Right lung (tissue), 2 donors: ENCODE measurements at regions not wholly inside any gene's neighbourhood (a gene's known extent, or its start where the extent isn't known, plus 50 kb on each side); places are given as distances from the start of the nearest gene placed in this dataset.

Experiments used
- DNase-seq, 2 donors: peaks; one replicate each; pipeline ENCODE4 v3.0.0-alpha.2; 2013

DNA sequence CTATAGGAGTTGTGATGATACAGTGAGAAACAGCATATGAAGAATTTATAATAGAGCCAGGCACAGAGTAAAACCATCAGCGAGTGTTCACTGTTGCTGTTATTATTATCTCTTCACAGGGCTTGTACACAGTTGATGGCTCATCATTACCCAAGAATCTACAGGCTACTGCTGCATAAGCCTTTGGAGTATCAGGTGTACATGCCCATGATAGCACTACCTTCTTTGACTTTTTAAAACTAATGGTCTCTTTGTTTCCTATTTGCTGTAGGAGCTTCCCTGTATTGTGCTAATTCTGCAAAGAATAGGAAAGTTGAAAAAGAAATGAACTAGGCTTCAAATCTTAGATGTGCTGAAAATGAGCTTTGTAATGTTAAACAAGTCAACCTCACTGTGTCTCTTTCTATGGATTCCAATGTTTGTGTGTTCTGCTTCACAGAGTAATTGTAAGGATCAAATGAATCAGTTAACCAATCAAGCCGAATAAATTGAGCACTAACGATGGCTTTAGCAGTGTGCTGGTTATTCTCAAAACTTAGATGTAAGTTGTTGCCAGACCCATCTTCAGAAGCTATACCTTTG, 138.8 kb downstream of the TUSC7 start:
- no peak for DNase-seq

DNA sequence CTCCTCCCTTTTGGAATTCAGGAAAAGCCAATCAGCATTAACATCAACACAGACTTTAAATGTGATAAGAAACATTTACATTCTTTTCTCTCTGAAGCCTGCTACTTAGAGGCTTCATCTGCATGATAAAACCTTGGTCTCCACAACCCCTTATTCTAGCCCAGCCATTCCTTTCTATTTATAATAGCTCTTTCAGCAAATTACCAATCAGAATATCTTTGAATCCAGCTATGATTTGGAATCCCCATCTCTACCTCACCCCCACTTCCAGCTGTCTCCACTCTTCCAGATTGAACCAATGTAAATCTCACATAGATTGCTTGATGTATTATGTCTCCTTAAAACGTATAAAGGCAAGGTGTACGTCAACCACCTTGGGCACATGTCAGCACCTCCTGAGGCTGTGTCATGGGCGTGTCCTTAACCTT, 139.7 kb downstream of the TUSC7 start:
- DNase-seq = no peak

DNA sequence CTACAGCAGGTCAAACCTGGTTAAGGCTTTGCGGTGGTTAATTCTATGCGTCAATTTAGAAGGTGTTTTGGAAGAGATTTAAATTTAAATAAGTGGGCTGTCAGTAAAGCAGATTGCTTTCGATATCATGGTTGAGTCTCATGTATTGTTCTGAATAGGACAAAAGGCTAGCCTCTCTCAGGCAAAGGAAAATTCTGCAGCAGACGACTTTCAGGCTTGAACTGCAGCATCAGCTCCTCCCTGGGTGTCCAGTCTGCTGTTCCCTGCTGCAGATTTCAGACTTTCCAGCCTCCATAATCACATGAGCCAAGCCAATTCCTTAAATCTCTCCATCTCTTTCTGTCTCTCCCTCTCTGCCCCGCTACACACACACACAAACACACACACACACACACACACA, 143.2 kb downstream of the TUSC7 start:
- DNase-seq = no peak

DNA sequence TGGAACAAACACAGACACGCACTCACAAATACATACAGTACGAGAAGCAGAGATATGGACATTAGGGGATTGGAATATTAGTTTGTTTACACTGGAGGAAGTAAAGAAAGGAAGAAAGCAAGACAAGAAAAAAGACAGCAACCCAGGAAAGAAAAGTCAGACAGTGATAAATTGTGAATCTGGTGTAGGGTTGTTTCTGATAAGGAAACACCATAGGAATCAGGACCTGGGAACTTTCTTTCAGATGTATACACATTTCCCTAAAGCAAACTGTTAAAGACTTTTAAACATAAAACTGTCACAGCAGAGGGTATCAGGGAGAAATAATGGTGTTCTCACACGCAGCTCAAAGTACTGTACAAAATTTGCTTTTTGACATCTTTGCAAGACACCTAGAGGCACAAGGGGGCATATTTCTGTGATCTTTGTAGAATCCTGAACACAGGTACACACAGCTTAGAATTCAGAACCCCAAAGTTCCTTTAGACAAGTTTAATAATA, 153.7 kb downstream of the TUSC7 start:
- DNase-seq = no peak

DNA sequence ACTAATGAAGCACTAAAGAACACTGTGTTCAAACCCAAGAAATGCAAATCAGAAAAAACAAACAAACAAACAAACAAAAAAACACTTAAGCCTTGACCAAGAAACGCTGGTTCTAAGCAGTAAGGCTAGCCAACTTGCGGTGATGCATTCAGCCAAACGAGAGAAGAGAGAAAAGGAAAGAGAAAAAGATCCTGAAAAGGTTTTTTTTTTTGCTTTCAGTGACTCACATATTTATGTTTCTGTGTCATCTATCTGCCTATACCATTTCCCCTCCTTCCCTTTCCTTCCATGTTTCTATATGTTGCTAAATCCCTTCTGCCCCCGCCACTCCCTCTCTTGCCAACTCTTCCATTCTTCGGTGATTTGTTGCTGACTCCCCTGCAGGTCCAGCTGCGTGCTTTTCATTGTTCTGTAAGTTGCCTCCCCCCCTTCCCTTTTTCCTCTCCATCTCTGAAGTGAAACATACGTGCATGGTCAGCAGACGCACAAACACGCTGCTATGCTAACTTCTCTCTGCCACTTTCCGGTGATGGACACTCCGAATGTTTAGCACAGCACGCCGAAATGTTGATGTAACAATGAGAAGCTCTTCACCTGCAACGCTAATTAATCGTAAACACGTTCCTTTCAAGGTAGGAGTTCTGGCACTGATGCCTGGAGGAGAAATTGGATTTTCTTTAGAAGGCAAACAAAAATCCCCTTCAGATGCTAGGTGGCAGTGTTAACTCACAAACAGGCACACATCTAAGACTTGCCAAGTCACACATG, 154.4 kb downstream of the TUSC7 start:
- DNase-seq = peak; percentile 45 to 55

DNA sequence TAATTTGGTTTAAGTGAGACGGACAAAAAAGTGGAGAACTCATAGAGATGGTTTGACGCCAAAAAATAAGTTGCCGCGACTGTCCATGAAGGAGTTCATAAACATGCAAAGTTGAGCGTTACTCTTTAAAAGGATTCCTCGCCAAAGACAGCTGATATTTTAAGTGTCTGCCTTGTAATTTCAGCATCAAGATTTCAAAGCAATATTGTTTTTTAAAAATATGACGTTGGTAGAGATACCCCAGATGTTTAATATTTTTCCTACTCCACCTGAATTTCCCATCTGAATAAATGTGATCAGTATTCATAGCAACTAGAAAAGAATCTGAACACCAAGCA, 155.0 kb downstream of the TUSC7 start:
- DNase-seq = no peak

DNA sequence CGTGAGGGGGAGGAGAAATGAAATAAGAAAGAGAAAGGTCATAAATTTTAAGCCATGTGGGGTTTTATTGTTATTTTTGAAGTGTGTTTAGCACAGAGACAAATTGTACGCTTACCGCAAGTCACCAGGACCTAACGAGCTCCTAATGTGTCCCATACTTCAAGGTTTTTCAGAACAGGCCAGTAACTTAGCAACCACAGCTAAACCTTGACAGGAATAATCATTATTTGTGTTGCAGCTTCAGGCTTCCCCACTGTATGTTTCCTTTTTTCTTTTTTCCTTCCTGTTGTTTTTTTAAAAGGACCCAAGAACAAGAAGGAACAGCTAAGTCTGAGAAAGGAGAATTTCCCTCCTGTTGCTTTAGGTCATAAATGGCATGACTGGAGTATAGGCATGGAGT, 160.8 kb downstream of the TUSC7 start:
- no peak for DNase-seq

DNA sequence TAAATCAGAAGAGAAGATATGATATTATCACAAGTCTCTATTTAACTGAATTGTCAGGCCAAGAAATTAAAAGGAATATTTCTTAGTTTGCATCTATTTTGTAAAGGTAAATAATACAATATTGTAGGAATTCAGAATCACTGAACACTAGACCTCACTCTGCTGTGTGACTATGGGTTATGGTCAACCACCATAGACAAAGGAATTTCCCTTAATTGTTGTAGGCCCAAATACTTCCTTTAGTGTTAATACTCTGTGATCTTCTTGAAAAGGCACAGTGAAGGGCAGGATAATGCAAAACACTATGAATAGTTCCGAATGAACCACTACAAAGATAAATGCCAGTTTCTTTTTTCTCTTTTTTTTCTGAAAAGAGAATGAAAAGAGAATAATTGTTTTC, 162.3 kb downstream of the TUSC7 start:
- DNase-seq = no peak

DNA sequence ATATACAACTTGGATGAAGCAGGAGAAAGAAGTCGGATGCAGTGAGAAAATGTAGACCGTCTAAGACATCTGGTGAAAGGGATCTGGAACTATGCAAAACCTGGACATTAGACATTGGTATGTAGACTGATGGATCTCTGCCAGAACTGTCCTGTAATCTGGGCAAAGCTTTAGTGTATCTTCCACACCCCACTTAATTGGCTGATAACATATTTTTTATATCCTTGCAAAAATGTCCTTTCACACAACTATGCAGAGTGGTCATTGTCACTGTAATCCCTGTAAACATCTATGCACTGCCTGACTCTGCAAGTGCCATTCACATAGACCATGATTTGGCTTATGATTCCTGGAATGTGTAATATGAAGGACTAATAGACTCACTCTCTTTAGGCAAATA, 163.1 kb downstream of the TUSC7 start:
- DNase-seq = no peak

DNA sequence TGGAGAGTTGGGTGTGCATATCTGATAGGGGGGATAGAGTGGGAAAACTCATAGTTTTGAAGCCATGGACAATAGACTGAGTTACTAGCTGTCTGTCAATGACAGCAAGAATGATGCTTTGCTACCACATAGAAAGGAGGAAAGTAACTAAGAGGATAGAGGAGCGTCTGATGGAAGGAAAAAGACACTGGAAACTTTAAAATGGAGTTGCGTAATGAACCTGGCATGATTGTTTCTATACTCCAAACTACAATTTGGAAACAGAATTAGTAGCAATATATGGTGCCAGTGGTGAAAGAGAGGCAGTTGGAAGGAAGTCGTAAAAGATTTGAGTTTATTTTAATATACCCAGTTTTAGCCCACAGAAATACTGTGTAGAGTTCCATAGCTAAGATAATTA, 163.6 kb downstream of the TUSC7 start:
- DNase-seq = no peak

DNA sequence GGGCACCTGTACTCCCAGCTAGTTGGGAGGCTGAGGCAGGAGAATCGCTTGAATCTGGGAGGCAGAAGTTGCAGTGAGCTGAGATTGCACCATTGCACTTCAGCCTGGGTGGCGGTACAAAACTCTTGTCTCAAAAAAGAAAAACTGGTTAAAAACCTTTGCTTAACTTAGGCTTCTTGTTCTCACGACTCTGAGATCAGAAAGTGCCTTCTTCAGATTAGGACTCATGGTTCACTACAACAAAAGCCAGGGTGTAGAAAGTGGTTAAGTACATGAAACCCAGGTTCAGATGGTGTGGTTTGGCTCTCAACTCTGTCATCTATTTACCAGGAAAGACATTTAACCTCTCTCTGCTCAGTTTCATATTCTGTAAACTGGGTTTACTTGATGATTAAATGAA, 168.4 kb downstream of the TUSC7 start:
- no peak for DNase-seq

DNA sequence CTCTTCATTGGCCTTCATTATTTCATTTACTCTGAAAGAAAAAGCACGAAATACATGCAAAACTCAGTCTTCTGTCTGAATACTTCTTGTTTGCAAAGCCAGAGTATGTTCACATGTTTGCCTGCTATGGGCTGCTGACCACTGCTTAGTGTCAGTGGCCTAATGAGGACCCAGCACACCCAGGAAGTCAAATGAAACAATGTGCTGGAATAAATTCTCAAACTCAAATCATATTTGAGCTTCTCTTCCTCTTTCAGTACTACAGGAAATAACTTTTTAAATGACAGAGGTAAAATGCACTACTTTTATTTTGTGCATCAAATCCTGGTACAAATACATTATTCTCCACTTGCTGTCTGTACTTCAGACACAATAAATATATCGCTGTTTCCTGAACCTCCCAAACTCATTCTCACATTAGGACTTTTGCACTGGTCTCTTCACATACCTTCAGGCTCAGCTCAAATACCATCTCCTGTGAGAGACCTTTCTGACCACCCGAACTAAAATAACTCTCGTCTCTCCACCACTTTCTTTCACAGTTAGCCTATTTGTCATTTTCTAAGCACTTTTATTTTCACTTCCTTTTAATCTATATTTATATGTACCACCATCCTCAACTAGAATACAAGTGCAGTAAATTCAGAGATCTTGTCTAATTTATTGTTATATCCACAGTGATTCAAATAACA, 176.8 kb downstream of the TUSC7 start:
- DNase-seq = no peak

DNA sequence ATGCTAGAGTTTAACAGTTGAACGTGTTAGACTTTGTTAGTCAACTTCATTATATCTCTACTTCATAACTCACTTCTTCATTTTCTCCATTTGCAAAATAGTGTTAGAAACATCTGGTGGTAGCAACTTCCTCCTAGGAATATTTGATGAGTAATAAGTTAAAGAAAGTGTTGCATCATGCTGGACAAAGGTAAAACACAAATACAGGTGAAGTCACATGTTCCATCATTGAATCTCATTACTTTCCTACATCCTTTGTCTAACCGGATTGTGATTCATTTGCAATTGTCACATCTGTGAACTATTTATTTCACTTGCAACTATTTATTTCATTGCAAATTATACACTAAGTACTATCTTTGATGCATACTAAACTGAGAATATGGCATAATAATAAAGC, 186.5 kb downstream of the TUSC7 start:
- no peak for DNase-seq

DNA sequence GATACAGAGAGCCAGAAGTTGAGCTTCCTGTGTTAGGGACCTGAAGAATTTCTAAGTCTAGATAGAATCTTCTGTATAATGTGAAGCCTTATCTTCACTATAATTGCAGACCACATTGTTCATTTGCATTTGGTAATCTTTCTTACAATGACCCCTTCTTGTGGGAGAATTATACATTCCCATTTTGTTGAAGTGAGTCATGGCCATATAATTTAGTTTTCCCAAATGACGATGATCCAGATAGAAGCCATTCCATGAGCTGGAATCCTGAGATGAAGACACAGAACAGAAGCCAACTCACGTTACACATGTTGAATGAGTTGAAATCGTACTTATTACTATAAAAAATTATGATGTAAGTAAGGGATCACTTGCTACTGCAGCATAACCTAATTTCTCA, 187.8 kb downstream of the TUSC7 start:
- no peak for DNase-seq

DNA sequence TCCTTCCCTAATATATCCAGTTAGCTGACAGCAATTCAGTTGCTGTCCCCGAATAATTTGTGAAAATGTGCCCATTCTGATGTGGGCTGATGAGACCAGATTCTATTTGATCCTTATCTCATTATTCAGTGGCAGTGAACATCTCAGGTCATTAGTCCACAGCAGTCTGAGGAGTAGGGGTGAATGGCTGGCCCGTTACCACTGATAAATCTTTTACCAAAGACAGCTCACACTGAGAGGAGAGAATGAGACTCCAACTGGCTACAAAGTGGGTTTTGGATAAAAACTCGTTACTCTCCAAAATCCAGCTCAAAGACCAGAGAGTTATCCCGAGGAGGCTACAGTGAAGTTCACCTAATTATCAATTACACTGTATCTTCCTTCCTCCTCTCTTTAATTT, 189.7 kb downstream of the TUSC7 start:
- no peak for DNase-seq

DNA sequence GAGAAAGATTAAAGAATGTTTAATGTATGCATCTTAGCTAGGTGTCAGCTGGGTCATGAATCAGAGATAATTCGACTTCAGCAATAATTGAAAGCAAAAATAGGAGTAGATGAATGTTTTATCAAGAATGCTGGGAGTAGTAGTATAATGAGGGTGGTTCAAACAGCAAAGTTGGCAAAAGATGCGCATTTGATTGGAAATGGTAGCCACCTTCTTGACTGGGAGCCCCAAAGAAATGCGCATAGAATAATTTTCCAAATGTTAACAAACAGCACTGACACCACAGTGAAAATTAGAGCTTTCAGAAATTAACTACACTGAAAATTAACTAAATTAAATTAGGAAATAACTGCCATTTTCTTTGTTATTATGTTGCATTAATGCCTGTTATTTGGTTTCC, 195.8 kb downstream of the TUSC7 start:
- DNase-seq = no peak

DNA sequence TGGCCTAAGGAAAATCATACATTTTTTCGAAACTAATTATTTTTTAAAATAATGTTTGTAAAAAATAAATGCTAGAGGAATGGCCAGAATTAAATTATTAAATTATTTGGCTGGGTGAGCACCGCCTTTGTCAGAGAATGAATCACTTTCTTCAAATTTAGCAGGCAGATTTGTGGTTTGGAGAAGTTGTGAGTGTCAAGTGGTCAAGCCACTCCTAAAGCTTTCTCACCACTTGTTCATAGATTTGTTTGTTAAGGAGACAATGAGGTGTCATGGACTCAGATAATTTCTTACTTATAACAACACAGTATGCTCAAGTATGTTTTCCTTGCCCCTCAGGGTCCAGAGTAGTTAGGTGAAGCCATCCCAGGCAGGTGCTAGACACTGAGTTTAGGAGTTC, 196.2 kb downstream of the TUSC7 start:
- DNase-seq = no peak

DNA sequence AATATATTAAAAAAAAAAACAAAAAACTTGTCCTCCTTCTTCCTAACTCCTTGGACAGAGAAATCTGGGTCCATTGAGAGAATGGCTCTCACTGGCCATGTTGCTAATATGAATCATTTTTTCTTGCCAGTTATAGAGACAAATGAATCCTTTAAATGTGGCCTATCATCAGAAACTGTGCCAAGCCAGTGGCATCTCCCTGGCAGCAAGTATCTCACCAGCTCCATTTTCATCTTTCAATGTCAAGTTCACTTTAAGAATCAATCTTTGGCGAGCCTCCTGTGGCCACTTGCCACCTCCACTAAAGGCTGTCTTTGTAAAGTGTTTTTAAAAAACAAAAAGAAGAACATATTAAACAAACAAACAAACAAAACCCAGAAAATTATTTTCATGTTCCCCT, 202.5 kb downstream of the TUSC7 start:
- no peak for DNase-seq

DNA sequence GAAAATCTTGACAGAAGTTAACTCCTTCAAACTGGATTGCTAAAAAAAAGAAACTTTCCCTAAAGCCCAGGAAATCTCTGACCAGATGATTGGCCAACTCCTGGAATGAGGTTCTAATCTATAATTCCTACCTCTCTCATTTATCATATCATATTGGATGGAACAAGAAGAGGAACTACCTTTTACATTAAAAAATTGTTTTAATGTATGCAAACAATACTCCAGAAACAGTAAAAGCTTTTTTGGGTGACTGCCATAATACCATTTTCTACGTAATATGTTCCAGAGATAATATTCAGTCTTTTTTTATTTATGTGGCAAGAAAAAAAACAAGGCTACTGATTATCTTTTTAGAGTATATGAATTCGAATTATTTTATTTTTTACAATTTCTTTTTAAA, 204.4 kb downstream of the TUSC7 start:
- DNase-seq = no peak

DNA sequence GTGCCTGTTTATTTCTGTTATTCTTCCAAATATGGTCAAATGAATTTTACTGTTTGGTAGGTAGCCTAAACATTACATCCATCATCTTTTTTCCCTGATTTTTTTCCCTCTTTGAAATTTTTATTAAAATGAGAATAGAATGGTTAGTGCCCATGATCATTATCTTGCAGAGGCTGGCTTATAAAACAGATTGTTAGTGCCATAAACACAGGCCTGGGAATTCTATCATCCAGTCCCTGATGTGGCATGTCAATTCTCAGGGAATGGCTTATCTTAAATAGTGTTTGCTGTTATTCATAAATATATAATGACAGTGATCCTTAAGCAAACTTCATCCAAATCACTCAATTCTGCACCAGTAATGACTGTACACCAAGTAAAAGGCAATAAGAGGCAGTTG, 207.3 kb downstream of the TUSC7 start:
- DNase-seq = no peak

DNA sequence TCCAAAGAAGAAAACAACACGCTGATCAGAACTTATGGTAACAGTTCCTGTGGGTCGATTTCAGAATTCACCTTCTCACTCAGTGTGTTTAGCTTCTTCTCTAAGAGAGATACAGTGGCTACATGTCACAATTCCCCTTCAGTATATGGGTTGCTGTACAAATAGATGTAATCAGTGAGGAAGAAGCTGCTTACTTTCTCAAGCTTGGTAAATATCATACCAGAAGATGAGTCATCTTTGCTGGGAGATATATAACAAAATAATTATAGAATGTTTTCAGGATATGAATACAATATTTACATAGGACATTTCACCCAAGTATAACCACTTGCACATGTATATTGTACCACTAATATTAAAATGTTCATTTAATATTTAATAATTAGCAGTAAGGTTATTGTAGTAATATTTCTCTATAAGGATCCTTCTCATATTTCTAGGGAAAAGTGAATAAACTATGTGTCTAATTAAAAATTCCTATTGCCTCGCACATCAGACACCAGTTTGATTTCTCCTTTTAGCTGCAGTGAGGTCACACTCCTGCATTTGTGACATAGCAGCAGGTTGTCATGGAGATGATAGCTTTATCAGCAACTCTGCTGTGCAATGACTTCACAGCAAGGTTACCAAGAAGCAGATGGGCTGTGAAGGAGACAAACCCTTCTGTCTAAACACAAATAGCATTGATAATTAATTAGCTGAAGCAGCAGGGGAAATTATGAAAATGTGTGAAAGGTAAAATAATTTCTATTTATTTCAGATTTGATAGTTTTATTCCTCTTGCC, 211.4 kb downstream of the TUSC7 start:
- DNase-seq = no peak

DNA sequence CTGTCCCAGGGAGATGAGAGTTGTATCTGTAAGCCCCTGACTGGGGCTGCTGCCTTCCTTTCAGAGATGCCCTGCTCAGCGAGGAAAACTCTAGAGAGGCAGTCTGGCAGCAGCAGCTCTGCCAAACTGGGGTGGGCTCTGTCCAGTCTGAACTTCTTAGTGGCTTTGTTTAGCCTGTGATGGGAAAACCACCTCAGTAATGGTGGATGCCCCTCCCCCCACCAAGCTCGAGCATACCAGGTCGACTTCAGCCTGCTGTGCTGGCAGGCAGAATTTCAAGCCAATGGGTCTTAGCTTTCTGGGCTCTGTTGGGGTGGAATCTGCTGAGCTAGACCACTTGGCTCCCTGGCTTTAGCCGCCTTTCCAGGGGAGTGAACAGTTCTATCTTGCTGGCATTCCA, 218.3 kb downstream of the TUSC7 start:
- no peak for DNase-seq
